H1 (cell line): ENCODE measurements at regions not wholly inside any gene's neighbourhood (a gene's known extent, or its start where the extent isn't known, plus 50 kb on each side); places are given as distances from the start of the nearest gene placed in this dataset.

Experiments used
- GTF2F1 ChIP-seq: IDR thresholded peaks from 2 replicates; pipeline ENCODE4 v1.6.1; 2012; ENCODE audit warnings: low read depth, low read length, improper control_type of control experiment, borderline replicate concordance
- POLR2A ChIP-seq, 2 experiments: IDR thresholded peaks; 1 replicate in 1 of 2; 2 replicates in 1 of 2; pipeline ENCODE4 v1.6.1; 2011; ENCODE audit warnings: low read depth in 2 of 2, low read length in 2 of 2, mild to moderate bottlenecking in 2 of 2; ENCODE audit errors: control extremely low read depth in 1 of 2
- POLR2AphosphoS5 ChIP-seq: IDR thresholded peaks from 2 replicates; pipeline ENCODE4 v1.6.1; 2011; ENCODE audit warnings: low read depth, low read length
- TCF12 ChIP-seq: IDR thresholded peaks from 2 replicates; pipeline ENCODE4 v1.6.1; 2011; ENCODE audit warnings: low read depth, mild to moderate bottlenecking, low read length
- TF ChIP-seq, protein P1 (sequence below): IDR thresholded peaks from 2 replicates; pipeline ENCODE4 v1.6.1; 2012; ENCODE audit warnings: low read length, inconsistent platforms

DNA sequence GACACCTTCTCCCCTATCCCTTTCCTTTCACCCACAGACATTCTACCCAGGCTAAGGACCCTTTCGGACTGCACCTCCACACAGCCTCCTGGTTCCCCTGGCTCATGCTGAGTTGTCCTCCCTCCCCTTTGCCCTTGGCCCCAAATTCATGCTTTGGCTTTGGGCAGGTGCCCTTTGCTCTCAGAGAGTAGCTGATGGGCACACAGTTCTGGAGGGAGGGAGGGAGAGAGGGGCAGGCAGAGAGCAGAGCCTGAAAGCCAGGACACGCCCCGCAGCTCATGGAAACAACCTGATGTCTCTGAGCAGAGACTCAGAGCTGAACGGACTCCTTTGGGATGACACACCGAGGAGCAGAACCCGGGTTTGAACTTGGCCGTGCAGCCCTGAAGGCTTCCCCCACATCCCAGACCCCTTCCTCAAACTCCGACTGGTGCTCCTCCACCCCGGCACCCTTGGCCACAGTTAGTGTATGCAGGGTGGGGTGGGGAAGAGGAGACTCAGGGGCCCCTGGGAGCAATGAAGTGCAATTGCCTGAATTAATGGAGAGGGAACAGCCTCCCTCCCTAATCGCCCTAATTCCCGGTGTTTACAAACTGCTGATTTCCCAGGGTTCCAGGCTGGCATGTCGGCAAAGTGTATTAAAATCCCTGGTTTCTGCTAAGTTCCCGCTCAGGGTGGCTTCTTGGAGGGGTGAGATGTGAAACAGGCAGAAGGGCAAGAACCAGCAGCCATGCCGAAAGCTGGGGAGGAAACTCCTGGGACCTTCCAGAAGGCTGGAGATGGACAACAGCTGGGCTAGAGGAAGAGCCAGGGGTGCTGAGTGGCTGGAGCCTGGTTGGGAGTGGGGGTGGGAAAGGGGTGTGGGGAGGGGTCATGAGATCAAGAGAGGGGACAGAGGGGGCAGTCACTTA, 71.2 kb upstream of the SHISAL1 start:
- no peak for TF ChIP-seq TCF12
- TF ChIP-seq GTF2F1 = no peak
- TF ChIP-seq, protein P1, sequence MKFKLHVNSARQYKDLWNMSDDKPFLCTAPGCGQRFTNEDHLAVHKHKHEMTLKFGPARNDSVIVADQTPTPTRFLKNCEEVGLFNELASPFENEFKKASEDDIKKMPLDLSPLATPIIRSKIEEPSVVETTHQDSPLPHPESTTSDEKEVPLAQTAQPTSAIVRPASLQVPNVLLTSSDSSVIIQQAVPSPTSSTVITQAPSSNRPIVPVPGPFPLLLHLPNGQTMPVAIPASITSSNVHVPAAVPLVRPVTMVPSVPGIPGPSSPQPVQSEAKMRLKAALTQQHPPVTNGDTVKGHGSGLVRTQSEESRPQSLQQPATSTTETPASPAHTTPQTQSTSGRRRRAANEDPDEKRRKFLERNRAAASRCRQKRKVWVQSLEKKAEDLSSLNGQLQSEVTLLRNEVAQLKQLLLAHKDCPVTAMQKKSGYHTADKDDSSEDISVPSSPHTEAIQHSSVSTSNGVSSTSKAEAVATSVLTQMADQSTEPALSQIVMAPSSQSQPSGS = no peak
- no peak for TF ChIP-seq POLR2A (IDR thresholded peaks at IDR 0.05; ENCODE audit: control extremely low read depth in 1 of 2, low read depth in 2 of 2, low read length in 2 of 2)
- TF ChIP-seq POLR2AphosphoS5 = no peak
